HCT116 (cell line): ENCODE measurements at regions not wholly inside any gene's neighbourhood (a gene's known extent, or its start where the extent isn't known, plus 50 kb on each side); places are given as distances from the start of the nearest gene placed in this dataset.

Experiments used
- ATAC-seq: fragments of 200-7000 bp; cut with Tn5 transposase; 2 replicates; pipeline ENCODE4 v1.9.1; 2020; ENCODE audit warnings: mild to moderate bottlenecking, moderate library complexity
- BruUV-seq: library from RNA; stranded (reverse); fragments of 400-500 nt; replicated peaks from 2 replicates; lab custom pipeline; 2021; lab: Mats Ljungman, UMichigan
- CTCF ChIA-PET: fragments of 300-600 bp; sonication (Branson Sonifier 250); formaldehyde crosslinking; loops from one replicate; lab custom pipeline; 2021; ENCODE audit warnings: antibody characterized with exemption; lab: Charles Lee
- POLR2A ChIA-PET: fragments of 300-600, 350-600 bp; sonication (Branson Sonifier 250); formaldehyde crosslinking; loops from one replicate; lab custom pipeline; 2021; ENCODE audit warnings: antibody characterized with exemption; lab: Charles Lee
- RAD21 ChIA-PET, 2 experiments: fragments of 300-600 bp; sonication (Branson Sonifier 250); formaldehyde crosslinking; loops; one replicate each; lab custom pipeline; 2023; ENCODE audit warnings: low total read pairs in 2 of 2; ENCODE audit not compliant: uncharacterized antibody in 2 of 2, unreplicated experiment in 2 of 2, low non-redundant PET in 1 of 2; lab: Charles Lee
- DNase-seq: peaks from one replicate; pipeline ENCODE4 v3.0.0-alpha.2; 2010; ENCODE audit warnings: low read depth, low spot score
- H2AFZ ChIP-seq: fragments of 200-600 bp; shearing (Covaris generic), sonication (generic); 2 replicates; pipeline ENCODE4 v1.6.1; 2017; ENCODE audit warnings: low read depth, mixed run types, mixed read lengths, antibody characterized with exemption, low read length; ENCODE audit not compliant: poor library complexity, severe bottlenecking
- H3K27ac ChIP-seq: 2 replicates; pipeline ENCODE4 v1.5.1; 2012; ENCODE audit warnings: low read depth, low read length
- H3K27me3 ChIP-seq: fragments of 200-600 bp; sonication (generic); 2 replicates; pipeline ENCODE4 v1.6.1; 2016; ENCODE audit warnings: mixed run types, low read length, mixed read lengths; ENCODE audit not compliant: insufficient read depth
- H3K36me3 ChIP-seq, 2 experiments: fragments of 200-500 bp in 1 of 2; fragments of 200-600 bp in 1 of 2; sonication (Bioruptor generic) in 1 of 2; sonication (generic) in 1 of 2; 2 replicates each; pipeline versions ENCODE4 v1.5.1 to v1.6.1; 2014 to 2016; ENCODE audit warnings: low read length in 2 of 2, inconsistent platforms in 1 of 2, mixed read lengths in 1 of 2, mixed run types in 1 of 2; ENCODE audit not compliant: insufficient read depth in 2 of 2, control insufficient read depth in 1 of 2
- H3K4me1 ChIP-seq, 2 experiments: fragments of 200-600 bp in 1 of 2; sonication (generic) in 1 of 2; 2 replicates each; pipeline versions ENCODE4 v1.5.1 to v1.6.1; 2012 to 2017; ENCODE audit warnings: low read length in 2 of 2, inconsistent platforms in 1 of 2, mild to moderate bottlenecking in 1 of 2, mixed read lengths in 1 of 2, mixed run types in 1 of 2, moderate library complexity in 1 of 2; ENCODE audit not compliant: insufficient read depth in 2 of 2, control insufficient read depth in 1 of 2
- H3K4me2 ChIP-seq: fragments of 200-600 bp; sonication (generic); 2 replicates; pipeline ENCODE4 v1.6.1; 2017; ENCODE audit warnings: mixed run types, low read length, mixed read lengths
- H3K4me3 ChIP-seq, 2 experiments: fragments of 200-600 bp in 1 of 2; sonication (generic) in 1 of 2; replicated peaks in 1 of 2; 2 replicates each; pipeline ENCODE4 v1.5.1; 2011 to 2016; ENCODE audit warnings: low read length in 2 of 2, control low read depth in 1 of 2, low read depth in 1 of 2, mild to moderate bottlenecking in 1 of 2, mixed read lengths in 1 of 2, mixed run types in 1 of 2
- H3K79me2 ChIP-seq: fragments of 200-600 bp; sonication (generic); 2 replicates; pipeline ENCODE4 v1.6.1; 2017; ENCODE audit warnings: mild to moderate bottlenecking, mixed run types, low read length, moderate library complexity, mixed read lengths; ENCODE audit not compliant: insufficient read depth
- H3K9ac ChIP-seq: fragments of 200-600 bp; sonication (generic); 2 replicates; pipeline ENCODE4 v1.6.1; 2016; ENCODE audit warnings: low read length, mixed read lengths
- H3K9me2 ChIP-seq: fragments of 200-600 bp; sonication (generic), shearing (Covaris generic); 2 replicates; pipeline ENCODE4 v1.6.1; 2017; ENCODE audit warnings: mixed run types, mild to moderate bottlenecking, moderate library complexity; ENCODE audit not compliant: insufficient read depth
- H3K9me3 ChIP-seq, 2 experiments: fragments of 200-500 bp in 1 of 2; fragments of 200-600 bp in 1 of 2; sonication (Bioruptor generic) in 1 of 2; sonication (generic) in 1 of 2; 2 replicates each; pipeline ENCODE4 v1.6.1; 2014 to 2017; ENCODE audit warnings: low read length in 2 of 2, mixed read lengths in 2 of 2, inconsistent platforms in 1 of 2, low read depth in 1 of 2, mild to moderate bottlenecking in 1 of 2, mixed run types in 1 of 2, moderate library complexity in 1 of 2; ENCODE audit not compliant: control insufficient read depth in 1 of 2, insufficient read depth in 1 of 2
- H4K20me1 ChIP-seq: fragments of 200-600 bp; sonication (generic), shearing (Covaris generic); 2 replicates; pipeline ENCODE4 v1.6.1; 2017; ENCODE audit warnings: mixed run types, mild to moderate bottlenecking, moderate library complexity; ENCODE audit not compliant: insufficient read depth
- ELF1 ChIP-seq: IDR thresholded peaks from 2 replicates; pipeline ENCODE4 v1.6.1; 2012; ENCODE audit warnings: low read depth, borderline replicate concordance
- EZH2 ChIP-seq: fragments of 200-600 bp; sonication (generic); IDR thresholded peaks from 2 replicates; pipeline ENCODE4 v1.6.1; 2017; ENCODE audit warnings: antibody characterized with exemption, mixed run types
- FOSL1 ChIP-seq: IDR thresholded peaks from 2 replicates; pipeline ENCODE4 v1.6.1; 2012; ENCODE audit warnings: low read depth
- POLR2AphosphoS5 ChIP-seq: IDR thresholded peaks from 2 replicates; pipeline ENCODE4 v1.6.1; 2011; ENCODE audit warnings: mild to moderate bottlenecking, low read depth, low read length, moderate library complexity
- SP1 ChIP-seq: IDR thresholded peaks from 2 replicates; pipeline ENCODE4 v1.6.1; 2012; ENCODE audit warnings: low read depth
- ZNF274 ChIP-seq: fragments of 200-500 bp; sonication (Bioruptor generic); IDR thresholded peaks from 2 replicates; pipeline ENCODE4 v1.6.1; 2014; ENCODE audit warnings: mild to moderate bottlenecking, low read depth, low read length, inconsistent platforms
- intact Hi-C: fragments of 100-400 bp; cut with micrococcal nuclease; formaldehyde crosslinking; loops from 2 replicates; pipeline ENCODE4 v1.10.0; 2022
- TF ChIP-seq, protein P1 (sequence below): IDR thresholded peaks from 2 replicates; pipeline ENCODE4 v1.6.1; 2011; ENCODE audit warnings: mild to moderate bottlenecking, low read length, moderate library complexity; ENCODE audit not compliant: insufficient replicate concordance; ENCODE audit errors: extremely low read depth
- TF ChIP-seq, protein P2 (sequence below): IDR thresholded peaks from 2 replicates; pipeline ENCODE4 v1.6.1; 2012; ENCODE audit warnings: low read depth

DNA sequence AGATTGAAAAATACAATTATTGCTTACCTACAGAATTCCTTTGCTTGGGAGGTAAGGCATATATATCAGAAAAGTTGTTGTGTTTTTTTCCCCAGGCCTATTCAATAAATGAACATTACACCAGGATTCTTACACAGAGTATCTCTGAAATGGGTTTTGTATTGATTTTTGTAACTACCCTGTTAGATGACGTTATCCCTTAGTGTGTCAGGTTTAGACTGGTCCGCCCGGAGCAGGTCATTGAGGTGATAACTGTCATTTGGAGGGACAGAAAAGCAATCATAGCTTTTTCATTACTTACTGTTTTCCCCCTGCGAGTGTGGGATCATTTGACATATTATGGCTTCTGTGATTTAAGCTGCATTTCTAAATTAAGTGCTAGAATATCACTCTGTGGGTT, 715.2 kb upstream of the ADAMTS16 start:
- no peak for DNase-seq
- RAD21 ChIA-PET, result no interaction called here
- no peaks in the 10 kb centered on the region for H3K79me2 ChIP-seq
- CTCF ChIA-PET, result no interaction called here
- peaks cover 23 to 45% of the 10 kb centered on the region in 2 experiments; a peak in 2 of 4 replicates for H3K9me3 ChIP-seq
- no peaks in the 10 kb centered on the region for H3K27me3 ChIP-seq
- H3K36me3 ChIP-seq, result no peaks in the 10 kb centered on the region
- no peak overlapping the region for H3K4me3 ChIP-seq
- intact Hi-C loops, result no loop called here
- POLR2A ChIA-PET, result no interaction called here
- no TSS peak for BruUV-seq
- TF ChIP-seq ELF1, result no peak
- no peak for TF ChIP-seq ZNF274
- TF ChIP-seq, protein P1, sequence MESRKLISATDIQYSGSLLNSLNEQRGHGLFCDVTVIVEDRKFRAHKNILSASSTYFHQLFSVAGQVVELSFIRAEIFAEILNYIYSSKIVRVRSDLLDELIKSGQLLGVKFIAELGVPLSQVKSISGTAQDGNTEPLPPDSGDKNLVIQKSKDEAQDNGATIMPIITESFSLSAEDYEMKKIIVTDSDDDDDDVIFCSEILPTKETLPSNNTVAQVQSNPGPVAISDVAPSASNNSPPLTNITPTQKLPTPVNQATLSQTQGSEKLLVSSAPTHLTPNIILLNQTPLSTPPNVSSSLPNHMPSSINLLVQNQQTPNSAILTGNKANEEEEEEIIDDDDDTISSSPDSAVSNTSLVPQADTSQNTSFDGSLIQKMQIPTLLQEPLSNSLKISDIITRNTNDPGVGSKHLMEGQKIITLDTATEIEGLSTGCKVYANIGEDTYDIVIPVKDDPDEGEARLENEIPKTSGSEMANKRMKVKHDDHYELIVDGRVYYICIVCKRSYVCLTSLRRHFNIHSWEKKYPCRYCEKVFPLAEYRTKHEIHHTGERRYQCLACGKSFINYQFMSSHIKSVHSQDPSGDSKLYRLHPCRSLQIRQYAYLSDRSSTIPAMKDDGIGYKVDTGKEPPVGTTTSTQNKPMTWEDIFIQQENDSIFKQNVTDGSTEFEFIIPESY, result no peak
- TF ChIP-seq EZH2, result no peak
- TF ChIP-seq SP1, result no peak
- no peak for TF ChIP-seq FOSL1
- TF ChIP-seq, protein P2, sequence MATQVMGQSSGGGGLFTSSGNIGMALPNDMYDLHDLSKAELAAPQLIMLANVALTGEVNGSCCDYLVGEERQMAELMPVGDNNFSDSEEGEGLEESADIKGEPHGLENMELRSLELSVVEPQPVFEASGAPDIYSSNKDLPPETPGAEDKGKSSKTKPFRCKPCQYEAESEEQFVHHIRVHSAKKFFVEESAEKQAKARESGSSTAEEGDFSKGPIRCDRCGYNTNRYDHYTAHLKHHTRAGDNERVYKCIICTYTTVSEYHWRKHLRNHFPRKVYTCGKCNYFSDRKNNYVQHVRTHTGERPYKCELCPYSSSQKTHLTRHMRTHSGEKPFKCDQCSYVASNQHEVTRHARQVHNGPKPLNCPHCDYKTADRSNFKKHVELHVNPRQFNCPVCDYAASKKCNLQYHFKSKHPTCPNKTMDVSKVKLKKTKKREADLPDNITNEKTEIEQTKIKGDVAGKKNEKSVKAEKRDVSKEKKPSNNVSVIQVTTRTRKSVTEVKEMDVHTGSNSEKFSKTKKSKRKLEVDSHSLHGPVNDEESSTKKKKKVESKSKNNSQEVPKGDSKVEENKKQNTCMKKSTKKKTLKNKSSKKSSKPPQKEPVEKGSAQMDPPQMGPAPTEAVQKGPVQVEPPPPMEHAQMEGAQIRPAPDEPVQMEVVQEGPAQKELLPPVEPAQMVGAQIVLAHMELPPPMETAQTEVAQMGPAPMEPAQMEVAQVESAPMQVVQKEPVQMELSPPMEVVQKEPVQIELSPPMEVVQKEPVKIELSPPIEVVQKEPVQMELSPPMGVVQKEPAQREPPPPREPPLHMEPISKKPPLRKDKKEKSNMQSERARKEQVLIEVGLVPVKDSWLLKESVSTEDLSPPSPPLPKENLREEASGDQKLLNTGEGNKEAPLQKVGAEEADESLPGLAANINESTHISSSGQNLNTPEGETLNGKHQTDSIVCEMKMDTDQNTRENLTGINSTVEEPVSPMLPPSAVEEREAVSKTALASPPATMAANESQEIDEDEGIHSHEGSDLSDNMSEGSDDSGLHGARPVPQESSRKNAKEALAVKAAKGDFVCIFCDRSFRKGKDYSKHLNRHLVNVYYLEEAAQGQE, result no peak
- no peak for TF ChIP-seq POLR2AphosphoS5
- TF ChIP-seq, all 23 proteins: peak for 0
- H3K9me2 ChIP-seq, result no peaks in the 10 kb centered on the region
- no peak for ATAC-seq
- no peak overlapping the region for H3K27ac ChIP-seq
- H2AFZ ChIP-seq, result no peak overlapping the region
- H3K4me1 ChIP-seq, result no peaks in the 10 kb centered on the region
- H3K4me2 ChIP-seq, result no peak overlapping the region
- H3K9ac ChIP-seq, result no peak overlapping the region
- H4K20me1 ChIP-seq, result no peaks in the 10 kb centered on the region
